NCI-H2196 treated with DMSO at 0.1 percent for 48 hours (cell line): ENCODE measurements at regions not wholly inside any gene's neighbourhood (a gene's known extent, or its start where the extent isn't known, plus 50 kb on each side); places are given as distances from the start of the nearest gene placed in this dataset.
"Not testable (repeated sequence)": the region's sequence is repeated elsewhere in the genome, so short reads cannot be mapped to it uniquely, and the experiment has no call there.

Experiments used
- DNase-seq: peaks from one replicate; lab custom pipeline; 2025; ENCODE audit not compliant: unreplicated experiment; lab: John Stamatoyannopoulos, UW

GRCh38 chr9:108265065-108265464, 590.7 kb downstream of the ACTL7B start:
- no peak for DNase-seq

DNA sequence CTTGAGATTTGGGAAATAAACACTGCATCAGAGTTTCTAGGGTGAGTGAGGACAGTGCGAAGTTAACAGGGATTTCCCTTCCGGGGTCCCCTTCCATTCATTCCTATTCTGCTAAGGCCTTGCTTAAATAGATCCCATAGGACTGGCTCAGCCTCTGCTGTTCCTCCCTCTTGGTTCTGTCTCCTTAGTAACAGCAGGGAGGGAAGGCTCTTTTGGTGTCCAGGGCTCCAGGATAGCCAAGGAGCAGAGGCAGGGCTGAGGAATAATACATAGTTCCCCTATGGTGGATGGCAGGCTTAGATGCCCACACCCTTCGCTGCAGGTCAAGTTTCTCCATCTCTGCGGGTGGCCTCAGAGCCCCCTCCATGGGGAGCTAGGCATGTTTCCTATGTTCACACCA, 591.7 kb downstream of the ACTL7B start:
- DNase-seq, result no peak

DNA sequence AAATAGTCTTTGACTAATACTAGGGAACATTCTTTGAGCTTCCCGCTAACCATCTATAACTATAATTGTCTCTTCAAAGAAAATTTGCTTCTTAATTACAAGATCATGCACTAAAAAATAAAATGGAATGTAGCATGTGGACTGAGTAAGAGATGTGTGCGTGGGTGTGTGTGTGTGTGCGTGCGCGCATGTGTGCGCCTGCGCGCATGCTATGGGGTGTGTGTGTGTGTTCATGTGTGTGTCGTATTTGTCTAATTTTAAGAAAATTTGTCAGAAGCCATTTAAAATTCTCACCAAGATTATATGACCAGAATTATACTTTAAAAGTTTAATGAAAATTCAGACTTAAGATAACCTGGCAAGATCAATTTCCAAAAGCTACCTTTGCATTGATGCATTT, 593.0 kb downstream of the ACTL7B start:
- no peak for DNase-seq

- no peak for DNase-seq
These were observed 595.7 kb downstream of the ACTL7B start for GRCh38 chr9:108259917-108260675.

DNA sequence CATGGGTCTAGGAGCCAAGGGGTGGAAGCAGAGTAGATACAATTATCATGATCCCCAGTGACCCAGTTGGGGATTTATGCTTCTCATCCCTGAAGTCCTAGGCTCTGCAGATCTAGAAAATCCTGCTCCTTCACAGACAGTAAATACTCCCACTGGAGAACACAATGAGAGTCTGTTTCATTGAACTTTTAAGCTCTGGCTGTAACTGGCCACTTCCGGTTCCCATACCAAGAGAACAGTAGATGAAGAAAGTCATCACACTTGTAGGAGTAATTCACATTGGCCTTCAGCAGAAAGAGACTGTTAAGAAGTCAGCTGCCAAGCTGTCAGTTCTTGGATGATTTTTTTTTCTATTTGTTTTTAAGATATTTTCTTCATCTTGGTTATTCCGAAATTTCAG, 597.1 kb downstream of the ACTL7B start:
- no peak for DNase-seq

DNA sequence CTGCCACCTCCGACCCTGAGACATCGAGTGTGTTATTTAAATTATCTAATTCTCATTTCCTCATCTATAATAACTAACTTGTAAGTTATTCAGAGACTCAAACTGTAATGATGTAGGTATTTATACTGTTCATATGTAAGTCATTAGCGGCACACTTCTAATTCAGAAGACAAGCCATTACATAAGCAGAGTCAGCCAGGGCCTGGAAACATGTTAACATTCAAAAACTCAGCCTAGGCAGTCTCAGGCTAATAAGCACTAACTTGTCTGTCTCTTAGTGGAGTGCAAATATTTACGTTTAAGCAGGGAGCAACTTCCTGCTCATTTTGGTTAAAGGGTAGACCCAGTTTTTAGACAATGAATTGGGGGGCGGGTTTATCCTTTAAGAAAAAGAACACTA, 598.4 kb downstream of the ACTL7B start:
- DNase-seq, result no peak

- DNase-seq, result no peak
These were observed 601.5 kb downstream of the ACTL7B start for GRCh38 chr9:108254236-108254635.

GRCh38 chr9:108247391-108247790, 608.4 kb downstream of the ACTL7B start:
- not testable (repeated sequence) for DNase-seq

DNA sequence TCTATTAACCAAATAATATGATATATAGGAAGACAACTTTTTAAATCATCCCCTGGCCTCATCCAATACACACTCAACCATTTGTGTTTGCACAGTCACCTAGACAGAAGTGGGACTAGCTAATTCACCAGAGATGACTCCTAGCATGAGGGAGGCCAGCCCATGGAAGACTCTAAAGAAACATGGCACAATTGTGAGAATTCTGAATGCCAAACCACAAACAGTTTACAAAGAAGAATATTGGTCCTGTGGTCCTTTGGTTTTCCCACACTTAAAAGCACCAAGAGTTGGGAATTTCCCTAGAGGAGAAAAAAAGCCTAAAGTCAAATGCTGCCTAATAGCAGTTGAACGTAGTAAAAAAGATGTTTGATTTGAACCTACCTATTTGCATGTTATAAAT, 609.9 kb downstream of the ACTL7B start:
- no peak for DNase-seq

DNA sequence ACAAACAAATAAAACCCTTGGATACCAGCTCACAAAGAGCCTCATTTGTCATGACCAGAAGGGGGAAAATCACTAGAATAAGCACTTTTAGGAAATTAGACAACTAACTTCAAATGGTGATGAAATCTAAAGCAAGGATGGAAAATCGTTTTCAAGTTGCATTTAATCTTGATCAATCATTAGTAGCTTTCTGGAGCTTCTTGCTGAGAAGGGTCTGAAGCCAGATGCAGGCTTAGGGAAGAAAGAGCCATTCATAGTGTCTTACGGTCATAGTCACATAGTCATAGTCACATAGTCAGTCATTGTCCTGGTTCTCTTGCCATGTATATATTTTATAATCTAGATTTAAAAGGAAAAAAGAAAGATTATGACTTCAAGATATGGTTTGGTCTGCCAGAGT, 610.5 kb downstream of the ACTL7B start:
- DNase-seq, result no peak

DNA sequence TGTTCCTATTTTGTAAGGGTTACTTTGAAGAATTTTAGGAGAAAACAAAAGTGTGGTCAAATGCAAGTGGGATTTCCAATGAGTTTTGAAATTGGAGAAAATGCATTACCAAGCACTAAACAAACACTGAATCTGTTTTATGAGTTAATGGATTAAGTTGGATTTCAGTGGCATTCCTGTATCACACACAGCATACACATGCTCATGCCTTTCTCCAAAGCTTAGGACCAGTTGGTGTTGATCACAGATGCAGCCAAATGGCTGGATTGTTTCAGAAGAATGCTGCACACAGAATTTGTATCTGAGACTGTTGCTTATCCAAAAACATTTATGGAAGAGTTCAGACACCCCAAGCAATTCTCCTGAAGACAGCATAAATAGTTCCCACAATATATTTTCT, 611.1 kb downstream of the ACTL7B start:
- DNase-seq, result no peak

DNA sequence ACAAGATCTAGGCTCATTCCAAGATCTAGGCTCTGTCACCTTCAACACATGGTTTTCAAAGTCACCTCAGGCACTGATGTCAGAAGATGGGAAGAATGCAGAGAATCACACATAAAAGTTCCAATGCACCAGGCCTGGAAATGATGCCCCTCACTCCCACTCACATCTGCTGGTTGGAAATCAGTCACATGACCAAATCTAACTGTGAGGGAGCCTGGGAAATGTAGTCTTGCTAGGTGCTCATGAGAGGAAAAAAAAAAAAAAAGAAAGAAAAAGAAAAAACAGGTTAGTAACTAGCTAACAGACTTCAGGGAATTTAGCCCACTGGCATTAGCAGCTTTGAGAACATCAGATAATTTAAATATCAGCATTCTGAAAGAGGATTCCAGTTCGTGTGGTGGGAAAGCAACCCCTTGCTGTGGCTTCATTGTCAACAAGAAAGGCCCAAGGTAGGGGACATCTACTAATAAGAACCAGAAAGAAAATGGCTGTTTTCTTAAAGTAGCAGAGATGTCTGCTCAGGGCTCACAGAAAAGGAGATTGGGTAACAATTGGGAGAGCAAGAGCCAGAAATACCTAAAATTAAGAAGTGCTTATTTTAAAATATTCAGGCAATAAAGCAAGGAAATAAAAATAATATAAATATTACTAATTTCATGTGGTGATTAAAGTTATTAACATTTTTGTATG, 614.3 kb downstream of the ACTL7B start:
- DNase-seq, result no peak

- no peak for DNase-seq
These were observed 616.0 kb downstream of the ACTL7B start for GRCh38 chr9:108239696-108240321.

DNA sequence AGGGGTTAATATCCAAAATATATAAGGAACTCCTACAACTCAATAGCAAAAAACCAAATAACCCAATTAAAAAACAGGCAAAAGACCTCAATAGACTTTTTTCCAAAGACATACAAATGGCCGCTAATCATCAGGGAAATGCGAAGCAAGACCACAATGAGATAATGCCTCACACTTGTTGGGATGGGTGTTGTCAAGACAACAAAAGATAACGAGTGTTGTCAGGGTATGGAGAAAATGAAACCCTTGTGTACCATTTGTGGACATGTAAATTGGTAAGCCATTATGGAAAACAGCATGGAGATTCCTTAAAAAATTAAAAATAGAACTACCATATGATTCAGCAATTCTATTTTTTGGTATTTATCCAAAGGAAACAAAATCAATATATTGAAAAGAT, 620.2 kb downstream of the ACTL7B start:
- no peak for DNase-seq

- DNase-seq, result no peak
These were observed 621.0 kb downstream of the ACTL7B start for GRCh38 chr9:108234811-108235210.

GRCh38 chr9:108225149-108225800, 630.5 kb downstream of the ACTL7B start:
- DNase-seq, result no peak

DNA sequence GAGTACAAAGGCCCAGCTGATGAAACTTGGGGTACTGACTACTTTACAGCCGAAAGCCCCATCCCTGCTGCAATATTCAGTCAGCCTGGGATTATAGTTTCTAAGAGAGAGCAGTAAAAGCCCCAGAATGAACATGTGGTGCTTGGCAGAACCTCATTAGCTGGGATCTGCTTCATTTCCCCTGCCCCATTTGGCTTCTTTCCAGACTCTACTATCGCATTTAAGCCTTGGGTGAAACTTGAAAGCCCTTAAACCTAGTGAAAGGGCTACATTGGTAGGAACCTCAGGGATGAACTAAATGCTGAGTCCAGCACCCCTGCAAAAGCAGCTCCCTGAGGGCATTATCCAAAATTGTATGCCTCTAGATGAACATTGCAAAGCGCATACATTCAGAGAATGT, 631.1 kb downstream of the ACTL7B start:
- DNase-seq, result no peak

- no peak for DNase-seq
These were observed 636.1 kb downstream of the ACTL7B start for GRCh38 chr9:108219664-108220063.

- no peak for DNase-seq
These were observed 638.1 kb downstream of the ACTL7B start for GRCh38 chr9:108217431-108218349.

- no peak for DNase-seq
These were observed 642.3 kb downstream of the ACTL7B start for GRCh38 chr9:108213511-108213910.

GRCh38 chr9:108212184-108212583, 643.6 kb downstream of the ACTL7B start:
- DNase-seq, result no peak
